ENCODE measurements at regions not wholly inside any gene's neighbourhood (a gene's known extent, or its start where the extent isn't known, plus 50 kb on each side); places are given as distances from the start of the nearest gene placed in this dataset.
A peak's percentile ranks its signal among the peaks of the same experiment; 100 is the strongest.

GRCh38 chr6:22036699-22037098 is 260.1 kb downstream of the PRL start:
- peaks cover 7% of the 10 kb centered on the region for H3K9me3 Mint-ChIP-seq (ENCODE audit: low read depth, unreplicated experiment)
- intact Hi-C loops (cut with micrococcal nuclease; ENCODE audit: unreplicated experiment), result loop anchor here (1.0 to 5.0 kb wide), 9 partner anchors 38 to 792 kb away; no protein-coding TSS in a partner anchor
- H3K27me3 Mint-ChIP-seq (ENCODE audit: unreplicated experiment), result no peaks in the 10 kb centered on the region
- peak; percentile 11 for DNase-seq
- peaks cover 9% of the 10 kb centered on the region for H3K36me3 Mint-ChIP-seq (ENCODE audit: insufficient read depth, unreplicated experiment)
- no peak for TF ChIP-seq CTCF (IDR thresholded peaks at IDR 0.05; ENCODE audit: unreplicated experiment)
- peak overlapping the region; percentile 97 for H3K27ac Mint-ChIP-seq (ENCODE audit: unreplicated experiment)
- peak overlapping the region; percentile 43 for H3K4me3 Mint-ChIP-seq (ENCODE audit: low read depth, unreplicated experiment)
- CTCF ChIA-PET, result interaction anchor here (0.7 to 2.0 kb wide), 2 partner anchors 86 to 1013 kb away, joined by 3 to 5 read pairs; no protein-coding TSS in a partner anchor
- no TSS peak for BruUV-seq (replicated peaks)
- peaks cover 35% of the 10 kb centered on the region for H3K4me1 Mint-ChIP-seq (ENCODE audit: low read depth, unreplicated experiment)

DNA sequence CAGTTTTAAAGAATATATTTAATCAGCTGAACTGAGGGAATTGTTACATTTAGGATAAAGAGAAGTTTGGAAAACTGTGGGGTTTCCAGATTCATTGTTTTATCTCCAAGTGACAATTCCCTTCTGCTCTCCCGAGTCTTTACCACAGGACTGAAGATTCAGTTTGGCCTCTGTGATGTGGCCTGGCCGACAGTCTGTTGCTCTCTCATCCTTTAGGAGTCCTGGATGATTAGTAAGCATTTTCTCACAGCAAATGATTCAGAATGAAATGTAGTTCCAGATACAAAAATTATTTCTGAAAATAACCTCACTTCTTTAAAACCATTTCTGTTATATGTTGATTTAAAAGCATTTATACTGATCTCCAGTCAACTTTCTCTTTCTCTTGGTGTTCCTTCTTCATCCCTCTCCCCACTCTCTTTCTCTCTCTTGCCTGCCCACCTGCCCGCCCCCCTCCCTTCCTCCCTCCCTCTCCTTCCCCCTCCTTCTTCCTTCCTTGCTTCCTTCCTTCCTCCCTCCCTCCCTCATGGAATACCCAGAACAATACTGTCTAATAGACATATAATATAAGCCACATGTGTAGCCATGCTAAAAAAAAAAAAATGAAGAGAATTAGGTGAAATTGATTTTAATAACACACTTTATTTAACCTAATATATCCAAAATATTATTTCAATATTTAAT is 254.9 kb downstream of the PRL start:
- peaks cover 7% of the 10 kb centered on the region for H3K9me3 Mint-ChIP-seq (ENCODE audit: low read depth, unreplicated experiment)
- peaks cover 25% of the 10 kb centered on the region for H3K4me1 Mint-ChIP-seq (ENCODE audit: low read depth, unreplicated experiment)
- no peaks in the 10 kb centered on the region for H3K27me3 Mint-ChIP-seq (ENCODE audit: unreplicated experiment)
- TF ChIP-seq CTCF (IDR thresholded peaks at IDR 0.05; ENCODE audit: unreplicated experiment), result no peak
- peaks cover 5% of the 10 kb centered on the region for H3K36me3 Mint-ChIP-seq (ENCODE audit: insufficient read depth, unreplicated experiment)
- BruUV-seq (replicated peaks), result no TSS peak
- no peak overlapping the region for H3K27ac Mint-ChIP-seq (ENCODE audit: unreplicated experiment)
- CTCF ChIA-PET, result interaction anchor here (0.6 kb wide), 1 partner anchor 1165 kb away, joined by 3 read pairs; no protein-coding TSS in a partner anchor
- no peak overlapping the region for H3K4me3 Mint-ChIP-seq (ENCODE audit: low read depth, unreplicated experiment)
- intact Hi-C loops (cut with micrococcal nuclease; ENCODE audit: unreplicated experiment), result no loop called here
- DNase-seq, result no peak

- peaks cover 5% of the 10 kb centered on the region for H3K36me3 Mint-ChIP-seq (ENCODE audit: insufficient read depth, unreplicated experiment)
- CTCF ChIA-PET, result interaction anchor here (0.6 to 1.4 kb wide), 5 partner anchors 38 to 1475 kb away, joined by 3 read pairs; no protein-coding TSS in a partner anchor
- BruUV-seq (replicated peaks), result no TSS peak
These were observed 254.1 kb downstream of the PRL start for GRCh38 chr6:22042706-22043105.

DNA sequence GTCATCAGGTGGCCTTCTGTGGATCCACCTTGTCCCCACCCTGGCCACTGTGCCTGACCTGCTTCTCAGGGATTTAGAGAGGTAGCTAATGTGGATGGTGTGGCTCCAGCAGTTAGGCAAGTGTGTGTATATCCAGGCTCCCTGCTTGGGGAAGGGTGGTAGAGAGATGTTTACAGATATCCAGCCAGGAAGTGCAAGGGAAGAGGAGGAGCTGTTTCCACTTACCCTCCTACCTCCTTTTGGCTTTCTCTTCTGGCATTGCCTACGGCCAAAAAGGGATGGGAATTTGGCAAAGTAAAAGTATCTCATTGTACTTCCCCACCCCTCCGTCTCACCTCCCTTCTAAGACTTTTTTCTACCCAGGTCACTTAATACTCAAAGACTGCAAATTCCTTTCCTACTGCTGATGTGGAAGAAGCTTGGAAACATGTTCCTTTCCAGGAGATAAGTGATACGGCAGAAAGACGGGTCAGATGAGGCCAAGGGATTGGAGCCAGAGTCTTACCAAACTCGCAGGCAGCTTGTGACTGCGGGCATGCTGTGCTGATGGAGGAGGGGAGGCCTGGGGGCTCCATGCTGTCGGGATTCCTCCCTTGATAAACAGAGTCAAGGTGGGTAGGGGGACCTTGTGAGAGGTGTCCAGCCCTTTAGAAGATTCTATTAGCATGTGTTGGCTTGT is 253.4 kb downstream of the PRL start:
- CTCF ChIA-PET, result interaction anchor here (0.7 to 1.4 kb wide), 5 partner anchors 33 to 785 kb away, joined by 3 read pairs; no protein-coding TSS in a partner anchor
- peaks cover 5% of the 10 kb centered on the region for H3K36me3 Mint-ChIP-seq (ENCODE audit: insufficient read depth, unreplicated experiment)
- H3K27ac Mint-ChIP-seq (ENCODE audit: unreplicated experiment), result peak overlapping the region; percentile 57
- DNase-seq, result no peak
- BruUV-seq (replicated peaks), result no TSS peak
- intact Hi-C loops (cut with micrococcal nuclease; ENCODE audit: unreplicated experiment), result no loop called here
- TF ChIP-seq CTCF (IDR thresholded peaks at IDR 0.05; ENCODE audit: unreplicated experiment), result no peak
- H3K27me3 Mint-ChIP-seq (ENCODE audit: unreplicated experiment), result no peaks in the 10 kb centered on the region
- H3K4me3 Mint-ChIP-seq (ENCODE audit: low read depth, unreplicated experiment), result no peak overlapping the region
- peaks cover 14% of the 10 kb centered on the region for H3K4me1 Mint-ChIP-seq (ENCODE audit: low read depth, unreplicated experiment)
- H3K9me3 Mint-ChIP-seq (ENCODE audit: low read depth, unreplicated experiment), result peaks cover 6% of the 10 kb centered on the region

More at GRCh38 chr6:22042706-22043105, 254.1 kb downstream of the PRL start:
- H3K4me1 Mint-ChIP-seq (ENCODE audit: low read depth, unreplicated experiment), result peaks cover 17% of the 10 kb centered on the region
- DNase-seq, result peak; percentile 32
- no peak overlapping the region for H3K4me3 Mint-ChIP-seq (ENCODE audit: low read depth, unreplicated experiment)
- H3K9me3 Mint-ChIP-seq (ENCODE audit: low read depth, unreplicated experiment), result peaks cover 7% of the 10 kb centered on the region
- intact Hi-C loops (cut with micrococcal nuclease; ENCODE audit: unreplicated experiment), result no loop called here
- no peak overlapping the region for H3K27ac Mint-ChIP-seq (ENCODE audit: unreplicated experiment)
- no peaks in the 10 kb centered on the region for H3K27me3 Mint-ChIP-seq (ENCODE audit: unreplicated experiment)
- TF ChIP-seq CTCF (IDR thresholded peaks at IDR 0.05; ENCODE audit: unreplicated experiment), result no peak

Data from Calu3 (cell line).